ENCODE measurements at regions not wholly inside any gene's neighbourhood (a gene's known extent, or its start where the extent isn't known, plus 50 kb on each side); places are given as distances from the start of the nearest gene placed in this dataset.

DNA sequence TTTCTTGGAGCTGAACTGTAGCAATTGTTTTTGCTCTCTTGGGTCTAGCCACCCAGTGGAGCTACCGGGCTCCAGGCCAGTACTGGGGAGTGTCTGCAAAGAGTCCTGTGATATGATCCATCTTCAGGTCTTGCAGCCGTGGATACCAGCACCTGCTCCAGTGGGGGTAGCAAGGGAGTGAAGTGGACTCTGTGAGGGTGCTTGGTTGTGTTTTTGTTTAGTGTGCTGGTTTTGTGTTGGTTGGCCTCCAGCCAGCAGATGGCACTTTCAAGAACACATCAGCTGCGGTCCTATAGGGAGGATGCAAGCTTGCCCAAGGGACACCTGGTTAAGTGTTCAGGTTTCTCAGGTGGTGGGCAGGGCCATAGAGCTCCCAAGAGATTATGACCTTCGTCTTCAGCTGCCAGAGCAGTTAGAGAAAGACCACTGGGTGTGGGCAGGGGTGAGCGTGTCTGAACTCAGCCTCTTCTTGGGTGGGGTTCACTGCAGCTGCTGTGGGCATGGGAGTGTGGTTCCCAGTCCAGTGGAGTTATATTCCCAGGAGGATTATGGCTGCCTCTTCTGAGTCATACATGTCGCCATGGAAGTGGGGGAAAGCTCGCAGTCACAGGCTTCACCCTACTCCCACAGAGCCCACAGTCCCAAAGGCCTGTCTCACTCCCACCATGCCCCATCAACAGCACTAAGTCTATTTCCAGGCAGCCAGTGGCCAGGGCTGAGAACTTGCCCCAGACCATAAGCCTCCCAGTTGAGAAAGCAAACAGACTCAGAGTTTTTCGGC lies 811.6 kb downstream of the GLUD2 start:
- no peaks in the 10 kb centered on the region for H3K79me2 ChIP-seq (ENCODE audit: insufficient read depth, low read length)
- H4K20me1 ChIP-seq (ENCODE audit: insufficient read depth, low read length), result no peaks in the 10 kb centered on the region
- DNase-seq, result no peak
- ATAC-seq (ENCODE audit: insufficient read depth, low read depth), result no peak
- no peak overlapping the region for H3K9ac ChIP-seq (ENCODE audit: low read depth, low read length)
- no peaks in the 10 kb centered on the region for H3K36me3 ChIP-seq (ENCODE audit: insufficient read depth, low read length)
- no peak overlapping the region for H3K27ac ChIP-seq (ENCODE audit: low read length)
- TF ChIP-seq, protein P1, sequence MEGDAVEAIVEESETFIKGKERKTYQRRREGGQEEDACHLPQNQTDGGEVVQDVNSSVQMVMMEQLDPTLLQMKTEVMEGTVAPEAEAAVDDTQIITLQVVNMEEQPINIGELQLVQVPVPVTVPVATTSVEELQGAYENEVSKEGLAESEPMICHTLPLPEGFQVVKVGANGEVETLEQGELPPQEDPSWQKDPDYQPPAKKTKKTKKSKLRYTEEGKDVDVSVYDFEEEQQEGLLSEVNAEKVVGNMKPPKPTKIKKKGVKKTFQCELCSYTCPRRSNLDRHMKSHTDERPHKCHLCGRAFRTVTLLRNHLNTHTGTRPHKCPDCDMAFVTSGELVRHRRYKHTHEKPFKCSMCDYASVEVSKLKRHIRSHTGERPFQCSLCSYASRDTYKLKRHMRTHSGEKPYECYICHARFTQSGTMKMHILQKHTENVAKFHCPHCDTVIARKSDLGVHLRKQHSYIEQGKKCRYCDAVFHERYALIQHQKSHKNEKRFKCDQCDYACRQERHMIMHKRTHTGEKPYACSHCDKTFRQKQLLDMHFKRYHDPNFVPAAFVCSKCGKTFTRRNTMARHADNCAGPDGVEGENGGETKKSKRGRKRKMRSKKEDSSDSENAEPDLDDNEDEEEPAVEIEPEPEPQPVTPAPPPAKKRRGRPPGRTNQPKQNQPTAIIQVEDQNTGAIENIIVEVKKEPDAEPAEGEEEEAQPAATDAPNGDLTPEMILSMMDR (IDR thresholded peaks at IDR 0.05; ENCODE audit: borderline replicate concordance, extremely low read depth, low read length, poor library complexity, severe bottlenecking), result no peak
- no peak for TF ChIP-seq EZH2 (IDR thresholded peaks at IDR 0.05; ENCODE audit: borderline replicate concordance, low read depth, low read length, severe bottlenecking)
- no peak overlapping the region for H3K4me2 ChIP-seq (ENCODE audit: insufficient read depth, low read length)
- no peaks in the 10 kb centered on the region for H3K27me3 ChIP-seq (ENCODE audit: insufficient read depth, low read length, poor library complexity)
- no peak overlapping the region for H3K4me3 ChIP-seq (ENCODE audit: low read depth in 1 of 2, low read length in 2 of 2)
- no peaks in the 10 kb centered on the region for H3K4me1 ChIP-seq (ENCODE audit: insufficient read depth, low read length)
- no peak overlapping the region for H2AFZ ChIP-seq (ENCODE audit: low read depth, low read length)
- H3K9me3 ChIP-seq (ENCODE audit: insufficient read depth, low read length, severe bottlenecking), result no peaks in the 10 kb centered on the region

DNA sequence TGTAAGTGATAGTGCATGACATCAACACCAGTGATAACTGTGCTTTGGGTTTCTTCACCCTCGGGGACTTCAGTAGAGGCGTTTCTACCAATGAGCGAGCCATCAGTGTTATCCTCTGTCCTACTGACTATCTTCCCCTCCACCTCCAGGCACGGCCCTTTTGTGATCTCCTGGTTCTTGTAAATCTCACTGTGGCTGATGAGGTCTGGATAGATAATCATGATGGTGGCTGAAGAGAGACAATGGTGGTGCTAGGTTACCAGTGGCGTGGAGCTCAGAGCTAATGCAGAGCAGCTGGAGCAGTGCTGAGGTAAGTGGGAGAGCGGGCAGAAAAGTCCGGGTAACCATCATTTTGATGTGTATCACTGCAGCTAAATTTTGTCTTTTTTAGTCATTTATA lies 816.6 kb downstream of the GLUD2 start:
- no peak for TF ChIP-seq EZH2 (IDR thresholded peaks at IDR 0.05; ENCODE audit: borderline replicate concordance, low read depth, low read length, severe bottlenecking)
- TF ChIP-seq, protein P1 (IDR thresholded peaks at IDR 0.05; ENCODE audit: borderline replicate concordance, extremely low read depth, low read length, poor library complexity, severe bottlenecking), result no peak
- H3K27me3 ChIP-seq (ENCODE audit: insufficient read depth, low read length, poor library complexity), result no peaks in the 10 kb centered on the region
- H3K36me3 ChIP-seq (ENCODE audit: insufficient read depth, low read length), result no peaks in the 10 kb centered on the region
- H3K4me1 ChIP-seq (ENCODE audit: insufficient read depth, low read length), result no peaks in the 10 kb centered on the region
- no peak overlapping the region for H2AFZ ChIP-seq (ENCODE audit: low read depth, low read length)
- H4K20me1 ChIP-seq (ENCODE audit: insufficient read depth, low read length), result no peaks in the 10 kb centered on the region
- no peak for ATAC-seq (ENCODE audit: insufficient read depth, low read depth)
- DNase-seq, result no peak
- H3K4me3 ChIP-seq (ENCODE audit: low read depth in 1 of 2, low read length in 2 of 2), result no peak overlapping the region
- no peaks in the 10 kb centered on the region for H3K9me3 ChIP-seq (ENCODE audit: insufficient read depth, low read length, severe bottlenecking)
- no peak overlapping the region for H3K4me2 ChIP-seq (ENCODE audit: insufficient read depth, low read length)
- no peak overlapping the region for H3K9ac ChIP-seq (ENCODE audit: low read depth, low read length)
- no peaks in the 10 kb centered on the region for H3K79me2 ChIP-seq (ENCODE audit: insufficient read depth, low read length)
- no peak overlapping the region for H3K27ac ChIP-seq (ENCODE audit: low read length)

DNA sequence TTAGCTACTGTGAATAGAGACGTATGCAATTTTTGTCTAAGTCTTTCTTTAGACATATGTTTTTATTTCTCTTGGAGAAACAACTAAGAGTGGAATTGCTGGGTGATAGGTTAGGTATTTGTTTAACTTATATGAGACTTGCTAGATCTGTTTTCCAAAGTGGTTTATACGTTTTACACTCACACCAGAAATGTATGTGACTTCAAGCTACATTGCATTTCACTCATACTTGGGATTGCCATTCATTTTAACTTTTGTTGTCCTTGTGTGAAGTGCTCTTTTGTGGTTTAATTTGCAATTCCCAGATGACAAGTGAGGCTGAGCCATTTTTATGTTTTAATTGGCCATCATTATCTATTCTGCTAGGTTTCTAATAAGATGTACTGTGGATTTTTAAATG lies 817.2 kb downstream of the GLUD2 start:
- H3K79me2 ChIP-seq (ENCODE audit: insufficient read depth, low read length), result no peaks in the 10 kb centered on the region
- no peaks in the 10 kb centered on the region for H3K36me3 ChIP-seq (ENCODE audit: insufficient read depth, low read length)
- H3K4me2 ChIP-seq (ENCODE audit: insufficient read depth, low read length), result no peak overlapping the region
- no peaks in the 10 kb centered on the region for H4K20me1 ChIP-seq (ENCODE audit: insufficient read depth, low read length)
- DNase-seq, result no peak
- no peaks in the 10 kb centered on the region for H3K9me3 ChIP-seq (ENCODE audit: insufficient read depth, low read length, severe bottlenecking)
- ATAC-seq (ENCODE audit: insufficient read depth, low read depth), result no peak
- H3K4me3 ChIP-seq (ENCODE audit: low read depth in 1 of 2, low read length in 2 of 2), result no peak overlapping the region
- H3K4me1 ChIP-seq (ENCODE audit: insufficient read depth, low read length), result no peaks in the 10 kb centered on the region
- H2AFZ ChIP-seq (ENCODE audit: low read depth, low read length), result no peak overlapping the region
- TF ChIP-seq EZH2 (IDR thresholded peaks at IDR 0.05; ENCODE audit: borderline replicate concordance, low read depth, low read length, severe bottlenecking), result no peak
- TF ChIP-seq, protein P1 (IDR thresholded peaks at IDR 0.05; ENCODE audit: borderline replicate concordance, extremely low read depth, low read length, poor library complexity, severe bottlenecking), result no peak
- H3K27ac ChIP-seq (ENCODE audit: low read length), result no peak overlapping the region
- H3K27me3 ChIP-seq (ENCODE audit: insufficient read depth, low read length, poor library complexity), result no peaks in the 10 kb centered on the region
- no peak overlapping the region for H3K9ac ChIP-seq (ENCODE audit: low read depth, low read length)

Measured in DND-41 (cell line).